ENCODE measurements at regions not wholly inside any gene's neighbourhood (a gene's known extent, or its start where the extent isn't known, plus 50 kb on each side); places are given as distances from the start of the nearest gene placed in this dataset.

DNA sequence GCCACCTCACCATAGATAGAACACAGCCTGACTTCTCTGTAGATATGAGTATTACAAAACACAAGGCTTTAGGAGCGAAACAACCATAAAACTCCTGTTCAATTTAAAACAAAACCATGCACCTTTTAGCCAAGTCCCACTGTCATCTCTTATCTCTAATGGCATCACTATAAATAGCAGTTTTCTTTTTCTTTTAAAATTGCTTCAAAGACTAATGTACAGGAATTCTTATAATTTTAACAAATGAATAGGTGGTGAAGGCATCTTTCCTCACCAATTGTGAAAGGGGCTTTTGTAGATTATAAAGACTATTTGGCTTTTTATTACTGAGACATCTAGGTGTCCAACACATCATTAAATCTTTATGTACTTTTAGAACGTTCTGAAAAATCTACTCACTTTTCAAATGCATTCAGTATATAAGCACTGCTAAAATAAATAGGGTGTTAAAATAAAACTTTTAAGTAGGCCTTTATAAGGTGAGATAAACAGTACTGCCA is 205.7 kb upstream of the GRM3 start:
- Histone ChIP-seq H3K27me3 (ENCODE audit: control insufficient read depth in 2 of 2, insufficient read depth in 2 of 2, low read length in 2 of 2) (no peaks in the 10 kb centered on the region), H3K27ac (ENCODE audit: low read depth in 1 of 2, low read length in 2 of 2) (no peak overlapping the region), H3K9me3 (replicated peaks in 1 of 2; ENCODE audit: control insufficient read depth in 1 of 2, insufficient read depth in 1 of 2, low read length in 2 of 2) (peaks cover 5 to 6% of the 10 kb centered on the region in 2 donors), H3K36me3 (replicated peaks in 1 of 2; ENCODE audit: control insufficient read depth in 1 of 2, insufficient read depth in 2 of 2, low read length in 2 of 2) (no peaks in the 10 kb centered on the region), H2AFZ (ENCODE audit: insufficient read depth, low read depth, low read length, poor library complexity, severe bottlenecking) (no peak overlapping the region), H3K4me2 (replicated peaks; ENCODE audit: extremely low read depth, low read length, poor library complexity, severe bottlenecking) (no peak overlapping the region), H3K9ac (ENCODE audit: insufficient read depth, low read length, poor library complexity, severe bottlenecking) (no peak overlapping the region), H3K4me3 (replicated peaks in 1 of 3; ENCODE audit: low read depth in 2 of 3, low read length in 3 of 3) (no peak overlapping the region), H3K4me1 (ENCODE audit: control insufficient read depth in 1 of 2, insufficient read depth in 2 of 2, low read length in 2 of 2) (no peaks in the 10 kb centered on the region), H4K20me1 (ENCODE audit: insufficient read depth, low read length) (no peaks in the 10 kb centered on the region), H3K79me2 (ENCODE audit: insufficient read depth, low read length) (no peaks in the 10 kb centered on the region)
- Mint-ChIP-seq H3K36me3 (no peaks in the 10 kb centered on the region), H3K4me1 (no peaks in the 10 kb centered on the region), H3K4me3 (no peak overlapping the region), H3K27ac (no peak overlapping the region), H3K27me3 (ENCODE audit: low read depth in 3 of 3) (no peaks in the 10 kb centered on the region), H3K9me3 (peaks cover 0 to 10% (median 3%) of the 10 kb centered on the region in 7 donors)
- intact Hi-C loops (cut with micrococcal nuclease): no loop called here
- WGBS (ENCODE audit: insufficient coverage): no CpG with 5 or more reads among the region's 2 CpGs
- no peak for DNase-seq
- TF ChIP-seq, protein P1, sequence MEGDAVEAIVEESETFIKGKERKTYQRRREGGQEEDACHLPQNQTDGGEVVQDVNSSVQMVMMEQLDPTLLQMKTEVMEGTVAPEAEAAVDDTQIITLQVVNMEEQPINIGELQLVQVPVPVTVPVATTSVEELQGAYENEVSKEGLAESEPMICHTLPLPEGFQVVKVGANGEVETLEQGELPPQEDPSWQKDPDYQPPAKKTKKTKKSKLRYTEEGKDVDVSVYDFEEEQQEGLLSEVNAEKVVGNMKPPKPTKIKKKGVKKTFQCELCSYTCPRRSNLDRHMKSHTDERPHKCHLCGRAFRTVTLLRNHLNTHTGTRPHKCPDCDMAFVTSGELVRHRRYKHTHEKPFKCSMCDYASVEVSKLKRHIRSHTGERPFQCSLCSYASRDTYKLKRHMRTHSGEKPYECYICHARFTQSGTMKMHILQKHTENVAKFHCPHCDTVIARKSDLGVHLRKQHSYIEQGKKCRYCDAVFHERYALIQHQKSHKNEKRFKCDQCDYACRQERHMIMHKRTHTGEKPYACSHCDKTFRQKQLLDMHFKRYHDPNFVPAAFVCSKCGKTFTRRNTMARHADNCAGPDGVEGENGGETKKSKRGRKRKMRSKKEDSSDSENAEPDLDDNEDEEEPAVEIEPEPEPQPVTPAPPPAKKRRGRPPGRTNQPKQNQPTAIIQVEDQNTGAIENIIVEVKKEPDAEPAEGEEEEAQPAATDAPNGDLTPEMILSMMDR (IDR thresholded peaks at IDR 0.05): no peak

DNA sequence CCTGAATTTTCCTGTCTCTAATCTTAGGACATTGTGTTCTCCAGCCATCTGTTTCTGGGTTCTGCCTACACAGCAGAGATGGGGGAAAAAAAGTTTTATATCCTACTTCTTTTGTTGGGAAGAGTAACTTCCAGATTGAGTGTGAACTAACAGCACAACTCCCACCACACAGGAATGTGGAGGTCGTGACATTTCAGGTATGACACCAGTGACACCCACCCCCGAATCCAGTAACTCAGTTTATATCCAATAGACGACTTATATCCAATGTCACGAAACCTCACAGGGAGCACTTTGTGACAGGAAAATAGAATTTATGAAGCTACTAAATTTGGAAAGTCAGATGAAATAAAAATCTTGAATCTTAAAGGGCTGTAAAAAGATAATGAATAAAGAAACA is 211.9 kb upstream of the GRM3 start:
- no peak overlapping the region for H3K27ac Mint-ChIP-seq
- H3K4me3 Mint-ChIP-seq: no peak overlapping the region
- Histone ChIP-seq H3K4me1 (ENCODE audit: control insufficient read depth in 1 of 2, insufficient read depth in 2 of 2, low read length in 2 of 2) (no peaks in the 10 kb centered on the region), H2AFZ (ENCODE audit: insufficient read depth, low read depth, low read length, poor library complexity, severe bottlenecking) (no peak overlapping the region), H3K27me3 (ENCODE audit: control insufficient read depth in 2 of 2, insufficient read depth in 2 of 2, low read length in 2 of 2) (no peaks in the 10 kb centered on the region), H3K9ac (ENCODE audit: insufficient read depth, low read length, poor library complexity, severe bottlenecking) (no peak overlapping the region), H3K9me3 (replicated peaks in 1 of 2; ENCODE audit: control insufficient read depth in 1 of 2, insufficient read depth in 1 of 2, low read length in 2 of 2) (peaks cover 0 to 5% of the 10 kb centered on the region in 2 donors), H3K36me3 (replicated peaks in 1 of 2; ENCODE audit: control insufficient read depth in 1 of 2, insufficient read depth in 2 of 2, low read length in 2 of 2) (no peaks in the 10 kb centered on the region), H3K4me2 (replicated peaks; ENCODE audit: extremely low read depth, low read length, poor library complexity, severe bottlenecking) (no peak overlapping the region), H3K79me2 (ENCODE audit: insufficient read depth, low read length) (no peaks in the 10 kb centered on the region), H4K20me1 (ENCODE audit: insufficient read depth, low read length) (no peaks in the 10 kb centered on the region), H3K4me3 (replicated peaks in 1 of 3; ENCODE audit: low read depth in 2 of 3, low read length in 3 of 3) (no peak overlapping the region), H3K27ac (ENCODE audit: low read depth in 1 of 2, low read length in 2 of 2) (no peak overlapping the region)
- H3K27me3 Mint-ChIP-seq (ENCODE audit: low read depth in 3 of 3): no peaks in the 10 kb centered on the region
- H3K36me3 Mint-ChIP-seq: no peaks in the 10 kb centered on the region
- DNase-seq: no peak
- TF ChIP-seq, protein P1 (IDR thresholded peaks at IDR 0.05): no peak
- H3K9me3 Mint-ChIP-seq: no peaks in the 10 kb centered on the region
- H3K4me1 Mint-ChIP-seq: no peaks in the 10 kb centered on the region
- WGBS (ENCODE audit: insufficient coverage): no CpG with 5 or more reads among the region's 4 CpGs
- intact Hi-C loops (cut with micrococcal nuclease): no loop called here
